GM21576 (cell line): ENCODE measurements at regions not wholly inside any gene's neighbourhood (a gene's known extent, or its start where the extent isn't known, plus 50 kb on each side); places are given as distances from the start of the nearest gene placed in this dataset.
A peak's percentile ranks its signal among the peaks of the same experiment; 100 is the strongest.
"Not testable (repeated sequence)": the region's sequence is repeated elsewhere in the genome, so short reads cannot be mapped to it uniquely, and the experiment has no call there.

Experiments
- ATAC-seq: cut with Tn5 transposase; IDR thresholded peaks from one replicate; pipeline ENCODE4 v1.9.1; 2021; ENCODE audit warnings: mild to moderate bottlenecking, moderate library complexity; ENCODE audit not compliant: unreplicated experiment

GRCh38 chr1:185549906-185550305 lies 184.3 kb upstream of the HMCN1 start:
- no peak for ATAC-seq

- no peak for ATAC-seq
Measured at GRCh38 chr1:185546029-185546428, 188.2 kb upstream of the HMCN1 start.

- no peak for ATAC-seq
Measured at GRCh38 chr1:185541871-185542301, 192.3 kb upstream of the HMCN1 start.

- no peak for ATAC-seq
Measured at GRCh38 chr1:185540295-185540694, 193.9 kb upstream of the HMCN1 start.

- ATAC-seq = no peak
Measured at GRCh38 chr1:185539277-185539943, 194.8 kb upstream of the HMCN1 start.

GRCh38 chr1:185538309-185538898 lies 195.8 kb upstream of the HMCN1 start:
- ATAC-seq = not testable (repeated sequence)

GRCh38 chr1:185537596-185537995 lies 196.6 kb upstream of the HMCN1 start:
- ATAC-seq = no peak

GRCh38 chr1:185536165-185536920 lies 197.8 kb upstream of the HMCN1 start:
- ATAC-seq = no peak

GRCh38 chr1:185535621-185536020 lies 198.6 kb upstream of the HMCN1 start:
- no peak for ATAC-seq

GRCh38 chr1:185534801-185535200 lies 199.4 kb upstream of the HMCN1 start:
- ATAC-seq = no peak

- ATAC-seq = no peak
Measured at GRCh38 chr1:185533596-185533995, 200.6 kb upstream of the HMCN1 start.

GRCh38 chr1:185532856-185533255 lies 201.3 kb upstream of the HMCN1 start:
- no peak for ATAC-seq

GRCh38 chr1:185531838-185532237 lies 202.4 kb upstream of the HMCN1 start:
- ATAC-seq = no peak

- no peak for ATAC-seq
Measured at GRCh38 chr1:185530215-185530614, 204.0 kb upstream of the HMCN1 start.

GRCh38 chr1:185529673-185530072 lies 204.5 kb upstream of the HMCN1 start:
- ATAC-seq = no peak

GRCh38 chr1:185528084-185528676 lies 206.0 kb upstream of the HMCN1 start:
- no peak for ATAC-seq

- peak; percentile 100 for ATAC-seq
Measured at GRCh38 chr1:185526344-185527307, 207.6 kb upstream of the HMCN1 start.

- no peak for ATAC-seq
Measured at GRCh38 chr1:185520188-185520920, 203.3 kb upstream of the IVNS1ABP start.

- ATAC-seq = no peak
Measured at GRCh38 chr1:185517808-185518419, 200.9 kb upstream of the IVNS1ABP start.
